ENCODE measurements at regions not wholly inside any gene's neighbourhood (a gene's known extent, or its start where the extent isn't known, plus 50 kb on each side); places are given as distances from the start of the nearest gene placed in this dataset.

DNA sequence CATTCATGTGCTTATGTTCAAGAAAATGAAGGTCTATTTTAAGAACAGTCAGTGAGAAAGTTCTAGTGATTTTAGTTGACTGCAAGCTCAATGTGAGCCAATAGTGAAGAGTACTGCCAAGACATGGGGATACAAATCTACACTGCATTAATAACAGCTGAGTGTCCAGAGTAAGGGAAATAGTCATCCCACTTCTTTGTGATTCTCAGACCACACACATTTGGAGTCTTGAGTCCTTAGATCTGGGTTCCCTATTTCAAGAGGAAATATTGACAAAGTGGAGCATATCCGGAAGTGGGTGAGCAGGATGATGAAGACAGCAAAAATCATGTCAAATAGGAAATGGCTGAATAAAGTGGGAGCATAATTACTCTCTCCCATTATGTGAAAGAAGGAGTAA lies 171.1 kb downstream of the LARP7 start:
- no peak for TF ChIP-seq ZFP3 (CRISPR knock-in tag; IDR thresholded peaks at IDR 0.05)
- no peak for TF ChIP-seq BACH2 (CRISPR knock-in tag; IDR thresholded peaks at IDR 0.05; ENCODE audit: borderline replicate concordance)
- no peak for TF ChIP-seq RARB (CRISPR knock-in tag; IDR thresholded peaks at IDR 0.05)
- TF ChIP-seq, protein P1, sequence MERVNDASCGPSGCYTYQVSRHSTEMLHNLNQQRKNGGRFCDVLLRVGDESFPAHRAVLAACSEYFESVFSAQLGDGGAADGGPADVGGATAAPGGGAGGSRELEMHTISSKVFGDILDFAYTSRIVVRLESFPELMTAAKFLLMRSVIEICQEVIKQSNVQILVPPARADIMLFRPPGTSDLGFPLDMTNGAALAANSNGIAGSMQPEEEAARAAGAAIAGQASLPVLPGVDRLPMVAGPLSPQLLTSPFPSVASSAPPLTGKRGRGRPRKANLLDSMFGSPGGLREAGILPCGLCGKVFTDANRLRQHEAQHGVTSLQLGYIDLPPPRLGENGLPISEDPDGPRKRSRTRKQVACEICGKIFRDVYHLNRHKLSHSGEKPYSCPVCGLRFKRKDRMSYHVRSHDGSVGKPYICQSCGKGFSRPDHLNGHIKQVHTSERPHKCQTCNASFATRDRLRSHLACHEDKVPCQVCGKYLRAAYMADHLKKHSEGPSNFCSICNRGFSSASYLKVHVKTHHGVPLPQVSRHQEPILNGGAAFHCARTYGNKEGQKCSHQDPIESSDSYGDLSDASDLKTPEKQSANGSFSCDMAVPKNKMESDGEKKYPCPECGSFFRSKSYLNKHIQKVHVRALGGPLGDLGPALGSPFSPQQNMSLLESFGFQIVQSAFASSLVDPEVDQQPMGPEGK (CRISPR knock-in tag; IDR thresholded peaks at IDR 0.05; ENCODE audit: borderline replicate concordance): no peak
- TF ChIP-seq ZNF565 (CRISPR knock-in tag; conservative IDR thresholded peaks at IDR 0.05; ENCODE audit: low read depth): no peak
- TF ChIP-seq PPARA (CRISPR knock-in tag; IDR thresholded peaks at IDR 0.05; ENCODE audit: borderline replicate concordance): no peak
- TF ChIP-seq, protein P2, sequence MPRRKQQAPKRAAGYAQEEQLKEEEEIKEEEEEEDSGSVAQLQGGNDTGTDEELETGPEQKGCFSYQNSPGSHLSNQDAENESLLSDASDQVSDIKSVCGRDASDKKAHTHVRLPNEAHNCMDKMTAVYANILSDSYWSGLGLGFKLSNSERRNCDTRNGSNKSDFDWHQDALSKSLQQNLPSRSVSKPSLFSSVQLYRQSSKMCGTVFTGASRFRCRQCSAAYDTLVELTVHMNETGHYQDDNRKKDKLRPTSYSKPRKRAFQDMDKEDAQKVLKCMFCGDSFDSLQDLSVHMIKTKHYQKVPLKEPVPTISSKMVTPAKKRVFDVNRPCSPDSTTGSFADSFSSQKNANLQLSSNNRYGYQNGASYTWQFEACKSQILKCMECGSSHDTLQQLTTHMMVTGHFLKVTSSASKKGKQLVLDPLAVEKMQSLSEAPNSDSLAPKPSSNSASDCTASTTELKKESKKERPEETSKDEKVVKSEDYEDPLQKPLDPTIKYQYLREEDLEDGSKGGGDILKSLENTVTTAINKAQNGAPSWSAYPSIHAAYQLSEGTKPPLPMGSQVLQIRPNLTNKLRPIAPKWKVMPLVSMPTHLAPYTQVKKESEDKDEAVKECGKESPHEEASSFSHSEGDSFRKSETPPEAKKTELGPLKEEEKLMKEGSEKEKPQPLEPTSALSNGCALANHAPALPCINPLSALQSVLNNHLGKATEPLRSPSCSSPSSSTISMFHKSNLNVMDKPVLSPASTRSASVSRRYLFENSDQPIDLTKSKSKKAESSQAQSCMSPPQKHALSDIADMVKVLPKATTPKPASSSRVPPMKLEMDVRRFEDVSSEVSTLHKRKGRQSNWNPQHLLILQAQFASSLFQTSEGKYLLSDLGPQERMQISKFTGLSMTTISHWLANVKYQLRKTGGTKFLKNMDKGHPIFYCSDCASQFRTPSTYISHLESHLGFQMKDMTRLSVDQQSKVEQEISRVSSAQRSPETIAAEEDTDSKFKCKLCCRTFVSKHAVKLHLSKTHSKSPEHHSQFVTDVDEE (CRISPR knock-in tag; IDR thresholded peaks at IDR 0.05): no peak
- TF ChIP-seq, protein P3, sequence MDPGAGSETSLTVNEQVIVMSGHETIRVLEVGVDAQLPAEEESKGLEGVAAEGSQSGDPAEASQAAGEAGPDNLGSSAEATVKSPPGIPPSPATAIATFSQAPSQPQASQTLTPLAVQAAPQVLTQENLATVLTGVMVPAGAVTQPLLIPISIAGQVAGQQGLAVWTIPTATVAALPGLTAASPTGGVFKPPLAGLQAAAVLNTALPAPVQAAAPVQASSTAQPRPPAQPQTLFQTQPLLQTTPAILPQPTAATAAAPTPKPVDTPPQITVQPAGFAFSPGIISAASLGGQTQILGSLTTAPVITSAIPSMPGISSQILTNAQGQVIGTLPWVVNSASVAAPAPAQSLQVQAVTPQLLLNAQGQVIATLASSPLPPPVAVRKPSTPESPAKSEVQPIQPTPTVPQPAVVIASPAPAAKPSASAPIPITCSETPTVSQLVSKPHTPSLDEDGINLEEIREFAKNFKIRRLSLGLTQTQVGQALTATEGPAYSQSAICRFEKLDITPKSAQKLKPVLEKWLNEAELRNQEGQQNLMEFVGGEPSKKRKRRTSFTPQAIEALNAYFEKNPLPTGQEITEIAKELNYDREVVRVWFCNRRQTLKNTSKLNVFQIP (CRISPR knock-in tag; IDR thresholded peaks at IDR 0.05; ENCODE audit: borderline replicate concordance, low read depth): no peak
- no peak for TF ChIP-seq ISL1 (CRISPR knock-in tag; IDR thresholded peaks at IDR 0.05)
- TF ChIP-seq ARNTL (CRISPR knock-in tag; IDR thresholded peaks at IDR 0.05; ENCODE audit: borderline replicate concordance, low read depth): no peak
- TF ChIP-seq GLIS3 (CRISPR knock-in tag; IDR thresholded peaks at IDR 0.05): no peak
- no peak for TF ChIP-seq ZFP30 (CRISPR knock-in tag; IDR thresholded peaks at IDR 0.05)
